Lower lobe of right lung (tissue), 2 donors: ENCODE measurements at regions not wholly inside any gene's neighbourhood (a gene's known extent, or its start where the extent isn't known, plus 50 kb on each side); places are given as distances from the start of the nearest gene placed in this dataset.
"Not testable (repeated sequence)": the region's sequence is repeated elsewhere in the genome, so short reads cannot be mapped to it uniquely, and the experiment has no call there.

Experiments used
- ATAC-seq, 2 donors: fragments of 200-7000 bp; cut with Tn5 transposase; one replicate each; pipeline ENCODE4 v1.9.1; 2020 to 2022; ENCODE audit warnings: mild to moderate bottlenecking in 2 of 2, moderate library complexity in 2 of 2
- DNase-seq: peaks from one replicate; pipeline ENCODE4 v3.0.0-alpha.2; 2020
- H3K27ac ChIP-seq: fragments of 200-600 bp; one replicate; pipeline ENCODE4 v1.8.0; 2022
- H3K27me3 ChIP-seq: fragments of 200-600 bp; one replicate; pipeline ENCODE4 v1.8.0; 2022; ENCODE audit warnings: low read depth
- H3K36me3 ChIP-seq: fragments of 200-600 bp; one replicate; pipeline ENCODE4 v1.8.0; 2022; ENCODE audit warnings: mild to moderate bottlenecking
- H3K4me1 ChIP-seq: fragments of 200-600 bp; one replicate; pipeline ENCODE4 v1.8.0; 2022
- H3K4me3 ChIP-seq: fragments of 200-600 bp; one replicate; pipeline ENCODE4 v1.8.0; 2022; ENCODE audit warnings: mild to moderate bottlenecking
- H3K9me3 ChIP-seq: fragments of 200-600 bp; one replicate; pipeline ENCODE4 v1.8.0; 2022
- intact Hi-C: fragments of 100-400 bp; cut with DNase I; formaldehyde crosslinking; loops from one replicate; pipeline ENCODE4 v1.11.0; 2022
- TF ChIP-seq, protein P1 (sequence below): fragments of 200-600 bp; IDR thresholded peaks from one replicate; pipeline ENCODE4 v1.8.0; 2022; ENCODE audit warnings: antibody characterized with exemption, mild to moderate bottlenecking
- donor health status: DM: no; HTN: yes; CAD: no; lungs with severe emphysema.

DNA sequence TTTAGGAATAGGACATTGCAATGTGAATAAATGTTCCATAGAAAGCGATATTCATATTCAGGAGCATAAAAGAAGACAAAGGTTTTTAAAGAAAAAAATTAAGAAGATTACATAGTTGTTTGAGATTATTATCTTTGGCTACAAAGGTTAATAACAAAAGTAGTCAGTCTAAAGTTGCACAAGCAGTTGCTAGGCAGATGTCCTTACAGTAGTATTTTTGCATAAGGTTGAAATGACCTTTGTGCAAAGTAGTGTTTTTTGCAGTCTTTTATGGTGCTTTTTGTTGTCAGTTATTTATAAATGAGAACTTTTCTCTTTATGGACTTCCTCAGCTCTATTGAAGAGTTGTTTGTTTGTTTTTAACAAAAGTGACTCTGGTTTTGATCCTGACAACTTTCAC lies 447.8 kb downstream of the AMY1C start:
- no peak overlapping the region for H3K4me3 ChIP-seq
- ATAC-seq, result no peak
- no peaks in the 10 kb centered on the region for H3K27me3 ChIP-seq
- TF ChIP-seq, protein P1, sequence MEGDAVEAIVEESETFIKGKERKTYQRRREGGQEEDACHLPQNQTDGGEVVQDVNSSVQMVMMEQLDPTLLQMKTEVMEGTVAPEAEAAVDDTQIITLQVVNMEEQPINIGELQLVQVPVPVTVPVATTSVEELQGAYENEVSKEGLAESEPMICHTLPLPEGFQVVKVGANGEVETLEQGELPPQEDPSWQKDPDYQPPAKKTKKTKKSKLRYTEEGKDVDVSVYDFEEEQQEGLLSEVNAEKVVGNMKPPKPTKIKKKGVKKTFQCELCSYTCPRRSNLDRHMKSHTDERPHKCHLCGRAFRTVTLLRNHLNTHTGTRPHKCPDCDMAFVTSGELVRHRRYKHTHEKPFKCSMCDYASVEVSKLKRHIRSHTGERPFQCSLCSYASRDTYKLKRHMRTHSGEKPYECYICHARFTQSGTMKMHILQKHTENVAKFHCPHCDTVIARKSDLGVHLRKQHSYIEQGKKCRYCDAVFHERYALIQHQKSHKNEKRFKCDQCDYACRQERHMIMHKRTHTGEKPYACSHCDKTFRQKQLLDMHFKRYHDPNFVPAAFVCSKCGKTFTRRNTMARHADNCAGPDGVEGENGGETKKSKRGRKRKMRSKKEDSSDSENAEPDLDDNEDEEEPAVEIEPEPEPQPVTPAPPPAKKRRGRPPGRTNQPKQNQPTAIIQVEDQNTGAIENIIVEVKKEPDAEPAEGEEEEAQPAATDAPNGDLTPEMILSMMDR, result no peak
- peaks cover 5% of the 10 kb centered on the region for H3K9me3 ChIP-seq
- intact Hi-C loops, result no loop called here
- no peak overlapping the region for H3K27ac ChIP-seq
- no peak for DNase-seq
- H3K36me3 ChIP-seq, result no peaks in the 10 kb centered on the region
- H3K4me1 ChIP-seq, result no peaks in the 10 kb centered on the region

DNA sequence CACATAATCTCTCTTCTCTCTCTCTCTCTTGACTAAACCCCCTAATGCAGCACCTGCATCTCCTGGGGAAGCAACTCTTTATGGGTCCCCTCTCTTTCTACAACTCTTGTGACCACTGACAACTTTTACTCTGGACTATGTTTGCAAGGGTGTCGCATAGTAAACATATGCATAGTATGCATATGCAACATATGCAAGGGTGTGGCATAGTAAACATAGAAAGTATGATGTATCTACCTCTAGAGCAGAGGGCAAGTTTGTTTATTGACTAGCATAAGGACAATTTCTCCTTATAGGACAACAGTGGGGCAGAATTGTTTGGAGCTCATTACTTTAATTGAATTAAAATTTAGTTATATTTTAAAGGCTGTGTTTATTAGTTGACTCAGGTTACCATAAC lies 462.5 kb downstream of the AMY1C start:
- ATAC-seq, result no peak
- no peak for DNase-seq
- TF ChIP-seq, protein P1, result no peak
- Histone ChIP-seq H3K27me3 (no peaks in the 10 kb centered on the region), H3K9me3 (no peaks in the 10 kb centered on the region), H3K4me3 (no peak overlapping the region), H3K4me1 (no peaks in the 10 kb centered on the region), H3K27ac (no peak overlapping the region), H3K36me3 (no peaks in the 10 kb centered on the region)
- intact Hi-C loops, result no loop called here

DNA sequence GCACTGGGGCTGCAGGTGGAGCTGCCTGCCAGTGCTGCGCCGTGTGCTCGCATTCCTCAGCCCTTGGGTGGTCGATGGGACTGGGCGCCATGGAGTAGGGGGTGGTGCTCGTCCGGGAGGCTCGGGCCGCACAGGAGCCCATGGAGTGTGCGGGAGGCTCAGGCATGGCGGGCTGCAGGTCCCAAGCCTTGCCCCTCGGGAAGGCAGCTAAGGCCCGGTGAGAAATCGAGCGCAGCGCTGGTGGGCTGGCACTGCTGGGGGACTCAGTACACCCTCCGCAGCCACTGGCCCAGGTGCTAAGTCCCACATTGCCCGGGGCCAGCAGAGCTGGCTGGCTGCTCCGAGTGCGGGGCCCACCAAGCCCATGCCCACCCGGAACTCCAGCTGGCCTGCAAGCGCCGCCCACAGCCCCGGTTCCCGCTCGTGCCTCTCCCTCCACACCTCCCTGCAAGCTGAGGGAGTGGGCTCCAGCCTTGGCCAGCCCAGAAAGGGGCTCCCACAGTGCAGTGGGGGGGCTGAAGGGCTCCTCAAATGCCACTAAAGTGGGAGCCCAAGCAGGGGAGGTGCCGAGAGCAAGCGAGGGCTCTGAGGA lies 467.8 kb downstream of the AMY1C start:
- H3K27me3 ChIP-seq, H3K9me3 ChIP-seq, ATAC-seq, DNase-seq, intact Hi-C loops, H3K4me3 ChIP-seq, H3K36me3 ChIP-seq, H3K4me1 ChIP-seq, H3K27ac ChIP-seq: not testable (repeated sequence)

DNA sequence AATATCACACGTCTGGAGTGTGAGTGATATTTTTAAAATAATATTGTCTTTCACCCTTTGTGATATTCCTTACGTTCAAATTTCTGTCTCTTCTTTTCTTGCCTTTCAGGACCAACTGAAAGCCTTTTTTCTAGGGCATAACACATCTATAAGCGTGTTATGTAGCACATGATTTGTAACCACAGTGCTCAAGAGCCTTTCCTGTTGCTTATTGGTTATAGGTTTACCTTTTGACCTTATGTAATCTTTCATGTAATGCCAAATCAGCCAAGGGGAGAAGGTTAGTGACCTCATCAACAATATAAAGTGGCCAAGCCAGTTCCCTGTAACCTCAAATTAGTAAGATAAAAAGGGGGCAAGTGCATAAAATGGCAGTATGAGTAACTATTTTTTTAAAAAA lies 480.2 kb downstream of the AMY1C start:
- H3K27ac ChIP-seq, result no peak overlapping the region
- intact Hi-C loops, result no loop called here
- no peaks in the 10 kb centered on the region for H3K36me3 ChIP-seq
- no peak for DNase-seq
- TF ChIP-seq, protein P1, result no peak
- no peaks in the 10 kb centered on the region for H3K27me3 ChIP-seq
- H3K4me3 ChIP-seq, result no peak overlapping the region
- H3K9me3 ChIP-seq, result no peaks in the 10 kb centered on the region
- no peak for ATAC-seq
- no peaks in the 10 kb centered on the region for H3K4me1 ChIP-seq

DNA sequence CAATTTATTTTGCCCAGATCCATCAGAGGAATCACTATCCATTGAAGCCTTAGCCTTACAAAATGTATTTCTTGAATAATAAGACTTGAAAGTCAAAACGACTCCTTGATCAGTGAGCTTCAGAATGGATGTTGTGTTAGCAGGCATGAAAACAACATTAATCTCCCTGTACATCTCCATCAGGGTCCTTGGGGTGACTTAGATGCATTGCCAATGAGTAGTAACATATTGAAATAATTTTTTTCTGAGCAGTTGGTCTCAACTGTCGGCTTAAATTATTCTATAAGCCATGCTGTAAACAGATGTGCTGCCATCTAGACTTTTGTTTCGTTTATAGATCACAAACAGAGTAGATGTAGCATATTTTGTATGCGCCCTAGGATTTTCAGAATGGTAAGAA lies 482.0 kb downstream of the AMY1C start:
- H3K27ac ChIP-seq, result no peak overlapping the region
- intact Hi-C loops, result no loop called here
- no peaks in the 10 kb centered on the region for H3K27me3 ChIP-seq
- H3K9me3 ChIP-seq, result no peaks in the 10 kb centered on the region
- no peak overlapping the region for H3K4me3 ChIP-seq
- no peaks in the 10 kb centered on the region for H3K4me1 ChIP-seq
- H3K36me3 ChIP-seq, result no peaks in the 10 kb centered on the region
- ATAC-seq (no peak), DNase-seq (no peak)
- TF ChIP-seq, protein P1, result no peak

DNA sequence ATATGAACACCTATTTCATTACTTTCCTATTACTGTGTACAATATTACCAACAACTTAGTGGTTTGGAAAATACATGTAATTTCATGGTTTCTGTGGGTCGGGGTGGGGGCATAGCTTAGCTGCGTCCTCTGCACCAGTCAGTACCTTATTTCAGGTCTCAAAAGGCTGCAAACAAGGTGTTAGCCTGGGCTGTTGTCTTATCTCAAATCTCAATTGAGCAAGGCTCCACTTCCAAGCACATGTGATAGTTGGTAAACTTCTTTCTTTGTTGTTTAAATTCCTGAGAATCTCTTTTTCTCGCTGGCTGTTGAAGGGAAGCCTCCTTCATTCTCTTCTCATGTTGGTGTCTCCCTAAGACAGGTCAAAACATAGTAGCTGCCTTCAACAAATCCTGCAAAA lies 485.4 kb downstream of the AMY1C start:
- Histone ChIP-seq H3K4me1 (no peaks in the 10 kb centered on the region), H3K36me3 (no peaks in the 10 kb centered on the region), H3K27ac (no peak overlapping the region), H3K27me3 (no peaks in the 10 kb centered on the region), H3K9me3 (no peaks in the 10 kb centered on the region), H3K4me3 (no peak overlapping the region)
- intact Hi-C loops, result no loop called here
- DNase-seq (no peak), ATAC-seq (no peak)
- TF ChIP-seq, protein P1, result no peak
